MM.1S (cell line): ENCODE measurements at regions not wholly inside any gene's neighbourhood (a gene's known extent, or its start where the extent isn't known, plus 50 kb on each side); places are given as distances from the start of the nearest gene placed in this dataset.

Experiments
- EZH2 ChIP-seq: fragments of 300-600 bp; sonication (generic); optimal IDR thresholded peaks from 2 replicates; pipeline ENCODE3; 2017; ENCODE audit warnings: low read depth, mild to moderate bottlenecking, antibody characterized with exemption, low read length, mixed read lengths
- TF ChIP-seq, protein P1 (sequence below): fragments of 300-600 bp; sonication (generic); IDR thresholded peaks from 2 replicates; pipeline ENCODE4 v1.5.1; 2016; ENCODE audit warnings: antibody characterized with exemption, low read length, mixed read lengths

GRCh38 chr4:104848597-104849225 lies 298.0 kb upstream of the TET2 start:
- TF ChIP-seq, protein P1, sequence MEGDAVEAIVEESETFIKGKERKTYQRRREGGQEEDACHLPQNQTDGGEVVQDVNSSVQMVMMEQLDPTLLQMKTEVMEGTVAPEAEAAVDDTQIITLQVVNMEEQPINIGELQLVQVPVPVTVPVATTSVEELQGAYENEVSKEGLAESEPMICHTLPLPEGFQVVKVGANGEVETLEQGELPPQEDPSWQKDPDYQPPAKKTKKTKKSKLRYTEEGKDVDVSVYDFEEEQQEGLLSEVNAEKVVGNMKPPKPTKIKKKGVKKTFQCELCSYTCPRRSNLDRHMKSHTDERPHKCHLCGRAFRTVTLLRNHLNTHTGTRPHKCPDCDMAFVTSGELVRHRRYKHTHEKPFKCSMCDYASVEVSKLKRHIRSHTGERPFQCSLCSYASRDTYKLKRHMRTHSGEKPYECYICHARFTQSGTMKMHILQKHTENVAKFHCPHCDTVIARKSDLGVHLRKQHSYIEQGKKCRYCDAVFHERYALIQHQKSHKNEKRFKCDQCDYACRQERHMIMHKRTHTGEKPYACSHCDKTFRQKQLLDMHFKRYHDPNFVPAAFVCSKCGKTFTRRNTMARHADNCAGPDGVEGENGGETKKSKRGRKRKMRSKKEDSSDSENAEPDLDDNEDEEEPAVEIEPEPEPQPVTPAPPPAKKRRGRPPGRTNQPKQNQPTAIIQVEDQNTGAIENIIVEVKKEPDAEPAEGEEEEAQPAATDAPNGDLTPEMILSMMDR, result no peak
- no peak for TF ChIP-seq EZH2
